ENCODE measurements at regions not wholly inside any gene's neighbourhood (a gene's known extent, or its start where the extent isn't known, plus 50 kb on each side); places are given as distances from the start of the nearest gene placed in this dataset.

- Histone ChIP-seq H3K36me3 (ENCODE audit: insufficient read depth, low read length) (no peaks in the 10 kb centered on the region), H3K9ac (ENCODE audit: low read depth, low read length) (no peak overlapping the region), H3K4me3 (ENCODE audit: low read length) (no peak overlapping the region), H3K27ac (ENCODE audit: low read depth, low read length) (no peak overlapping the region), H3K4me1 (ENCODE audit: insufficient read depth, low read length) (peaks cover 4% of the 10 kb centered on the region), H3K27me3 (ENCODE audit: insufficient read depth, low read length) (no peaks in the 10 kb centered on the region), H3K9me3 (ENCODE audit: insufficient read depth, low read depth, low read length) (no peaks in the 10 kb centered on the region)
- WGBS = 87% methylated on average over 10 of the region's 10 CpGs
Observed at GRCh38 chr6:11434565-11435326, 102.8 kb upstream of the TMEM170B start.

DNA sequence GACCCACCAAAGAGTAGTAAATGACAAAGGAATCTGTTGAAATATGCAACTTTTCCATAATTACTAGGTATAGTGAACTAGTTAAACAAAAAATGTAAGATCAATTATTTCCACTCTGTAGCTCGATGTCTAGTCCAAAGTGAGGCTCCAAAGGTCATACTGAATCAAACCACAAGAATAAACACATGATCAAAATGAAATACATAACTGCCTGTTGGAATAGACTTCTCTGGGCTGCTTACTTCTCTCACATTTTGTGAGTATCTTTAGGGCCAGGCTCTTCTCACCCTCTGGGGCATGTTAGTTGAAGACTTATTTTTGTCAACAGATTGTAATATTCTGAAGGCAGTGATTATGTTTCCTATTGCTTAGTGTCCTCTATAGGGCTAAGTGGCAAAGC lies 103.7 kb upstream of the TMEM170B start:
- Histone ChIP-seq H3K36me3 (ENCODE audit: insufficient read depth, low read length) (no peaks in the 10 kb centered on the region), H3K9me3 (ENCODE audit: insufficient read depth, low read depth, low read length) (no peaks in the 10 kb centered on the region), H3K27ac (ENCODE audit: low read depth, low read length) (no peak overlapping the region), H3K9ac (ENCODE audit: low read depth, low read length) (no peak overlapping the region), H3K4me1 (ENCODE audit: insufficient read depth, low read length) (peaks cover 13% of the 10 kb centered on the region), H3K27me3 (ENCODE audit: insufficient read depth, low read length) (no peaks in the 10 kb centered on the region), H3K4me3 (ENCODE audit: low read length) (no peak overlapping the region)
- WGBS = 89% methylated on average over 1 of the region's 1 CpG

DNA sequence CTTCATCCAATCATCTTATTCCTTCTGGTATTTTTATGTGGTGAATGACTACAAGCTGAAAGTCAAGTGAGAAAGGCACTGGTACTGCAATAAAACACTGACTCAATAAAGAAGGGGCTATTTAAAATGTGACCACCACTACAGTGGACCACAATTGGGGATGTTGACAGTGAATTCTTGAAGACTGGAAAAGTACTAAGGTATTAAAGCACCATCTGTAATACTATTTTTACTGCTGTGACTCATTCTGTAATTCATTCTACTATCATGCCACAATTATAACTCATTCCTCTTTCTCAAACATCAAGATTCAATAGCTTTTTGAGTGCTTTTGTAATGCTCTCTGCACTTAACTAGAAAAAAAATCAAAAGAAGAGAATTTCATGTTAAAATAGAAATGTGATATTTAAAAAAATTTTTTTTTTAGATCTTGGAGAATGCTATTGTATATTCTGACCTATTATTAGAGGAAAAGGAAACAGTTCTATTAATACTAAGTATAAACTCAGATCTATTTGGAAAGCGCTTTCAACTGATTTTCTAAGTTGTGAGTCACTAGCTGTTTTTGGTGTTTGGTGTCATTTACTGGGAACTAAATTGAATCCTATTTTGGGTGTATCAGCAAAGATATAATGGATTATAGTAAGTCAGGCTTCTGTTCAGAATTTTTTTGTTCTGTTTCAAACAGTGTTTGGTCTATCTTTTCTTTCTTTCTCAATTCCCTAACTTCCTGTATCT lies 104.7 kb upstream of the TMEM170B start:
- WGBS = 95% methylated on average over 1 of the region's 1 CpG
- H3K9ac ChIP-seq (ENCODE audit: low read depth, low read length) = no peak overlapping the region

DNA sequence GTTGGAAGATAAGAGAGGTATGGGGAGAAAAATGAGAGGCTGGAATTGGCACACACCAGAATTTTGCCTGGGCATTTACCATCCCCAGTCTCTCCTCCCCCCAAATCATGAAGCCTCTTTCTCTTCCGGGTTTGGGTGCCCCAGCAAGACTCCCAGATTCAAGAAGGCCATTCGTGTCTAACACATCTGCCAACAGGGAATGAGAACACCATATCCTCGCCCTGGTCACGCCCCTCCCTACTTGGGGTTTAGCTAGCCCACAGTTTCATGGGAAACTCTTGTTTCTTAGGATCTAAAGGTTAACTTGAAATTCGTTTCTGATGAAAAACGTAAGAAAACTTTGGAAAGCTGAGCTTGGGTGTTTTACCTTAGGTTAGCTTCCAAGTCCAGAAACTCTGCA lies 105.5 kb upstream of the TMEM170B start:
- no peak overlapping the region for H3K9ac ChIP-seq (ENCODE audit: low read depth, low read length)
- H3K27ac ChIP-seq (ENCODE audit: low read depth, low read length) = no peak overlapping the region
- H3K4me3 ChIP-seq (ENCODE audit: low read length) = no peak overlapping the region
- no peaks in the 10 kb centered on the region for H3K9me3 ChIP-seq (ENCODE audit: insufficient read depth, low read depth, low read length)
- H3K27me3 ChIP-seq (ENCODE audit: insufficient read depth, low read length) = no peaks in the 10 kb centered on the region
- H3K36me3 ChIP-seq (ENCODE audit: insufficient read depth, low read length) = no peaks in the 10 kb centered on the region
- 90% methylated on average over 6 of the region's 6 CpGs for WGBS
- H3K4me1 ChIP-seq (ENCODE audit: insufficient read depth, low read length) = peaks cover 24% of the 10 kb centered on the region

More for the DNA sequence above, 104.7 kb upstream of the TMEM170B start:
- Histone ChIP-seq H3K36me3 (ENCODE audit: insufficient read depth, low read length) (no peaks in the 10 kb centered on the region), H3K4me1 (ENCODE audit: insufficient read depth, low read length) (peaks cover 22% of the 10 kb centered on the region), H3K27me3 (ENCODE audit: insufficient read depth, low read length) (no peaks in the 10 kb centered on the region), H3K9me3 (ENCODE audit: insufficient read depth, low read depth, low read length) (no peaks in the 10 kb centered on the region), H3K4me3 (ENCODE audit: low read length) (no peak overlapping the region), H3K27ac (ENCODE audit: low read depth, low read length) (no peak overlapping the region)

DNA sequence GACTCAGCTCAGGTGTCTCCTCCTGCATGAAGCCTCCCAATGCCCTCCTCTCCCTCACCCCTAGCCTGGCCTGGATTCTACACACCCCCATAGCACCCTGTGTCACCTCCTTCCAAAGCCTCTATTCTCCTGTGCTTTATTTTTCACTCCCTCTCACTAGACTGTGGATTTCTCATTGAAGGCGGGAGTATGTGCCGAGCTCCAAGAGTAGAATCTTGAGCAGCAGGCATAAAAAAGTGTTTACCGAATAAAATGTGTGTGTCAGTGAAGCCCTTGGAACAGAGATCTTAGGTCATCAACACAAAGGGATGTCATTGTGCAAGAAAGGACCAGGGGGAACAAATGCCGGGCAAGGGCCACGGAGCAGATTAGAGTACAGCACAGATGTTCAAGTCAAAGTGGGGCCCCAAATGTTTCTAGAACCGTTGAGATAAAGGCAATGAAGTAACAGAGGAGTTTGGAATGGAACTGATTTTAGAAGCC lies 106.1 kb upstream of the TMEM170B start:
- no peaks in the 10 kb centered on the region for H3K27me3 ChIP-seq (ENCODE audit: insufficient read depth, low read length)
- peaks cover 24% of the 10 kb centered on the region for H3K4me1 ChIP-seq (ENCODE audit: insufficient read depth, low read length)
- no peaks in the 10 kb centered on the region for H3K9me3 ChIP-seq (ENCODE audit: insufficient read depth, low read depth, low read length)
- no peak overlapping the region for H3K27ac ChIP-seq (ENCODE audit: low read depth, low read length)
- H3K4me3 ChIP-seq (ENCODE audit: low read length) = no peak overlapping the region
- H3K9ac ChIP-seq (ENCODE audit: low read depth, low read length) = no peak overlapping the region
- no peaks in the 10 kb centered on the region for H3K36me3 ChIP-seq (ENCODE audit: insufficient read depth, low read length)
- WGBS = 94% methylated on average over 6 of the region's 6 CpGs

- peaks cover 34% of the 10 kb centered on the region for H3K4me1 ChIP-seq (ENCODE audit: insufficient read depth, low read length)
- no peak overlapping the region for H3K27ac ChIP-seq (ENCODE audit: low read depth, low read length)
- H3K36me3 ChIP-seq (ENCODE audit: insufficient read depth, low read length) = no peaks in the 10 kb centered on the region
- H3K9ac ChIP-seq (ENCODE audit: low read depth, low read length) = no peak overlapping the region
- H3K9me3 ChIP-seq (ENCODE audit: insufficient read depth, low read depth, low read length) = no peaks in the 10 kb centered on the region
- H3K27me3 ChIP-seq (ENCODE audit: insufficient read depth, low read length) = no peaks in the 10 kb centered on the region
- 75% methylated on average over 9 of the region's 9 CpGs for WGBS
- no peak overlapping the region for H3K4me3 ChIP-seq (ENCODE audit: low read length)
Observed at GRCh38 chr6:11430036-11430435, 107.5 kb upstream of the TMEM170B start.

GRCh38 chr6:11429577-11429976 lies 108.0 kb upstream of the TMEM170B start:
- H3K4me1 ChIP-seq (ENCODE audit: insufficient read depth, low read length) = peaks cover 34% of the 10 kb centered on the region

DNA sequence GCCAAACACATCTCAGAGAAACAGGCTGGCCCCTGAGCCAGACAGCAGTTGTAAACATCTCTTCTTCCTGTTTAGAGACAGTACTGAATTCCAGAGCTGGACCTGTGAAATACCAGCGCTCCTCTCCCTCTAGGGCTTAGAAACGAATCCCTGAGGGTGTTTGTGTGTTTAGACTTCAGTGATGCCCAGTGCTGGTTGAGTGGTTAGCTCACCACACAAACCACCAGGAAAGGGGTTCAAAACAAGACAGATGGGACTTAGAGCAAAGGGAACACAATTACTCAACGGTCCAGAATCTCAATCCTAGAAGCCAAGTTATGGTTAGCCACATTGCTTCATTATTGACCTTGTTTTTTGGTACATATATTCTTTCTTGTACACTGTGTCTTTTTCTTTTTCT lies 108.7 kb upstream of the TMEM170B start:
- Histone ChIP-seq H3K9ac (ENCODE audit: low read depth, low read length) (no peak overlapping the region), H3K27me3 (ENCODE audit: insufficient read depth, low read length) (no peaks in the 10 kb centered on the region), H3K9me3 (ENCODE audit: insufficient read depth, low read depth, low read length) (no peaks in the 10 kb centered on the region), H3K4me1 (ENCODE audit: insufficient read depth, low read length) (peaks cover 34% of the 10 kb centered on the region), H3K27ac (ENCODE audit: low read depth, low read length) (peak overlapping the region; percentile 7; the same call in 1 of the 2 replicates), H3K36me3 (ENCODE audit: insufficient read depth, low read length) (no peaks in the 10 kb centered on the region), H3K4me3 (ENCODE audit: low read length) (no peak overlapping the region)
- WGBS = 52% methylated on average over 2 of the region's 3 CpGs

More at GRCh38 chr6:11429577-11429976, 108.0 kb upstream of the TMEM170B start:
- H3K27ac ChIP-seq (ENCODE audit: low read depth, low read length) = peak overlapping the region; percentile 7; the same call in 1 of the 2 replicates
- H3K9me3 ChIP-seq (ENCODE audit: insufficient read depth, low read depth, low read length) = no peaks in the 10 kb centered on the region
- H3K4me3 ChIP-seq (ENCODE audit: low read length) = no peak overlapping the region
- H3K36me3 ChIP-seq (ENCODE audit: insufficient read depth, low read length) = no peaks in the 10 kb centered on the region
- 24% methylated on average over 2 of the region's 2 CpGs for WGBS
- H3K27me3 ChIP-seq (ENCODE audit: insufficient read depth, low read length) = no peaks in the 10 kb centered on the region
- H3K9ac ChIP-seq (ENCODE audit: low read depth, low read length) = no peak overlapping the region

- Histone ChIP-seq H3K36me3 (ENCODE audit: insufficient read depth, low read length) (no peaks in the 10 kb centered on the region), H3K4me3 (ENCODE audit: low read length) (no peak overlapping the region), H3K27ac (ENCODE audit: low read depth, low read length) (peak overlapping the region; percentile 7; the same call in 1 of the 2 replicates), H3K4me1 (ENCODE audit: insufficient read depth, low read length) (peaks cover 34% of the 10 kb centered on the region), H3K9me3 (ENCODE audit: insufficient read depth, low read depth, low read length) (no peaks in the 10 kb centered on the region), H3K27me3 (ENCODE audit: insufficient read depth, low read length) (no peaks in the 10 kb centered on the region), H3K9ac (ENCODE audit: low read depth, low read length) (no peak overlapping the region)
- WGBS = 89% methylated on average over 1 of the region's 2 CpGs
Observed at GRCh38 chr6:11428371-11428770, 109.2 kb upstream of the TMEM170B start.

DNA sequence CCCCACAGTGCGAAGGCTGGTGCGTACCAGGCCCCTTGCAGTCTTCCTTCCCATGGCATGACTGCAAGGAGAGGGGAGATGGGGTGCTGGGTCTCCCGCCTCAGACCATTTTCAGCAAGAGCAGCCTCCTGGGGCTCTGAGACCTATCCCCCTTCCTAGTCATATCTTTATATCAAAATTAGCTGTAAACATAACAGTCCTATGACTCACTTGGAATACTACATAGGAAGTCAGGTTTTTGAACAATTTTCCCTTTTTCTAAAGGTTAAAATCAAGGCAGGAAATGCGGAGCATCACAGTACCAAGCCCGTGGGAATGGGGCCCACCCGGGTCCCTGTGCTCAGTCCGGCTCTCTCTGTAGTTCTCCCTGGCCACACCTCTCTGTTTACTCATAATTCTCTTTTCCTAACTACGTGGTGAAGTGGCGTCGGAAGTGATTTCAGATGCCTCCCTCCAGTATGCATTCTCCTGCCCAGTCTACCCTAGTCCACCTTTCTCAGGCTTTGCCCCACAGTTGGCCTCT lies 109.8 kb upstream of the TMEM170B start:
- Histone ChIP-seq H3K27me3 (ENCODE audit: insufficient read depth, low read length) (no peaks in the 10 kb centered on the region), H3K9me3 (ENCODE audit: insufficient read depth, low read depth, low read length) (no peaks in the 10 kb centered on the region), H3K27ac (ENCODE audit: low read depth, low read length) (no peak overlapping the region), H3K9ac (ENCODE audit: low read depth, low read length) (no peak overlapping the region), H3K4me3 (ENCODE audit: low read length) (no peak overlapping the region), H3K4me1 (ENCODE audit: insufficient read depth, low read length) (peaks cover 34% of the 10 kb centered on the region), H3K36me3 (ENCODE audit: insufficient read depth, low read length) (no peaks in the 10 kb centered on the region)
- 84% methylated on average over 10 of the region's 10 CpGs for WGBS

DNA sequence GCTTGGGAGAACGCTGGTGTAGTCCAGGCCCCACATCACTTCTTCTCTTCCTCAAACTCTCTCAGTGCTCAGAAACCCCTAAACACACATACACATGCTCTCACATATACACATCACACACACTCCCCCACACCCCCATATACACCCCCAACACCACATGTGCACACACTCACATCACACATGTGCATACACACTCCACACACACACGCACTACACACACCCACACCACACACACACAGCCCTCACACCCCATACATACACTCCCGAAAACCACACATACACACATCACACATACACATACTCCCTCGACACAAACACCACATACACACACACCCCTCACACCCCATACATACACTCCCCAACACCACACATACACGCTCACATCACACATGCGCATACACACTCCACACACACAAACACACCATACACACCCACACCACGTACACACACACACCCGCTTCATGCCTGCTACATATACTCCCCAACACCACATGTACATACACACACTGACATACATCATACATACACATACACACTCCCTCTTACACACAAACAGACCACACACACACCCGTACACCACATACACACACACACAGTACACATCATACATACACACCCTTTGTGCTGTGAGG lies 110.3 kb upstream of the TMEM170B start:
- Histone ChIP-seq H3K27me3 (ENCODE audit: insufficient read depth, low read length) (no peaks in the 10 kb centered on the region), H3K4me1 (ENCODE audit: insufficient read depth, low read length) (peaks cover 34% of the 10 kb centered on the region), H3K27ac (ENCODE audit: low read depth, low read length) (no peak overlapping the region), H3K4me3 (ENCODE audit: low read length) (no peak overlapping the region), H3K9me3 (ENCODE audit: insufficient read depth, low read depth, low read length) (no peaks in the 10 kb centered on the region), H3K9ac (ENCODE audit: low read depth, low read length) (no peak overlapping the region), H3K36me3 (ENCODE audit: insufficient read depth, low read length) (no peaks in the 10 kb centered on the region)
- WGBS = 93% methylated on average over 8 of the region's 9 CpGs
